ENCODE measurements at regions not wholly inside any gene's neighbourhood (a gene's known extent, or its start where the extent isn't known, plus 50 kb on each side); places are given as distances from the start of the nearest gene placed in this dataset.

- H2AFZ ChIP-seq (ENCODE audit: control insufficient read depth, low read length): no peak overlapping the region
- H3K27me3 ChIP-seq (ENCODE audit: control insufficient read depth, extremely low read depth, insufficient read depth, low read length): no peaks in the 10 kb centered on the region
- no peaks in the 10 kb centered on the region for H3K36me3 ChIP-seq (ENCODE audit: control insufficient read depth in 2 of 2, extremely low read depth in 1 of 2, insufficient read depth in 2 of 2, low read length in 2 of 2)
- H3K9ac ChIP-seq (ENCODE audit: control insufficient read depth, extremely low read depth, insufficient read depth, low read length): no peak overlapping the region
- TF ChIP-seq EZH2 (IDR thresholded peaks at IDR 0.05; ENCODE audit: low read length) (no peak), CTCF (optimal IDR thresholded peaks at IDR 0.05 in 1 of 3, IDR thresholded peaks at IDR 0.05 in 1 of 3, conservative IDR thresholded peaks at IDR 0.05 in 1 of 3; ENCODE audit: extremely low read depth in 1 of 3, insufficient read depth in 2 of 3, low read length in 3 of 3) (no peak)
- FAIRE-seq (no peak), DNase-seq (ENCODE audit: low read depth, low spot score) (no peak)
- H3K79me2 ChIP-seq (ENCODE audit: control insufficient read depth, insufficient read depth, low read length): no peaks in the 10 kb centered on the region
- no peaks in the 10 kb centered on the region for H3K9me3 ChIP-seq (ENCODE audit: control insufficient read depth, low read depth, low read length)
- no peaks in the 10 kb centered on the region for H4K20me1 ChIP-seq (ENCODE audit: control insufficient read depth, extremely low read depth, insufficient read depth, low read length)
- no peak overlapping the region for H3K4me2 ChIP-seq (ENCODE audit: control insufficient read depth, extremely low read depth, insufficient read depth, low read depth, low read length)
- H3K4me1 ChIP-seq (ENCODE audit: control insufficient read depth, extremely low read depth, insufficient read depth, low read length): no peaks in the 10 kb centered on the region
- H3K9me1 ChIP-seq (ENCODE audit: control insufficient read depth, extremely low read depth, insufficient read depth, low read length): no peaks in the 10 kb centered on the region
- dilution Hi-C loops (cut with MboI; ENCODE audit: extremely low pct_ligation_motif_present, low sequenced_read_pairs): no loop called here
- H3K27ac ChIP-seq (ENCODE audit: control insufficient read depth, insufficient read depth, low read length): no peak overlapping the region
- H3K4me3 ChIP-seq (ENCODE audit: control insufficient read depth in 2 of 3, extremely low read depth in 1 of 3, insufficient read depth in 2 of 3, low read depth in 1 of 3, low read length in 3 of 3): no peak overlapping the region
These were observed 69.9 kb upstream of the SHANK2 start for GRCh38 chr11:71322192-71322735.

- no peaks in the 10 kb centered on the region for H3K79me2 ChIP-seq (ENCODE audit: control insufficient read depth, insufficient read depth, low read length)
- no peak overlapping the region for H2AFZ ChIP-seq (ENCODE audit: control insufficient read depth, low read length)
- H3K4me3 ChIP-seq (ENCODE audit: control insufficient read depth in 2 of 3, extremely low read depth in 1 of 3, insufficient read depth in 2 of 3, low read depth in 1 of 3, low read length in 3 of 3): no peak overlapping the region
- no peaks in the 10 kb centered on the region for H3K36me3 ChIP-seq (ENCODE audit: control insufficient read depth in 2 of 2, extremely low read depth in 1 of 2, insufficient read depth in 2 of 2, low read length in 2 of 2)
- H3K9ac ChIP-seq (ENCODE audit: control insufficient read depth, extremely low read depth, insufficient read depth, low read length): no peak overlapping the region
- no peaks in the 10 kb centered on the region for H3K27me3 ChIP-seq (ENCODE audit: control insufficient read depth, extremely low read depth, insufficient read depth, low read length)
- DNase-seq (ENCODE audit: low read depth, low spot score) (no peak), FAIRE-seq (no peak)
- no peaks in the 10 kb centered on the region for H3K9me1 ChIP-seq (ENCODE audit: control insufficient read depth, extremely low read depth, insufficient read depth, low read length)
- no peak overlapping the region for H3K27ac ChIP-seq (ENCODE audit: control insufficient read depth, insufficient read depth, low read length)
- TF ChIP-seq EZH2 (IDR thresholded peaks at IDR 0.05; ENCODE audit: low read length) (no peak), CTCF (optimal IDR thresholded peaks at IDR 0.05 in 1 of 3, IDR thresholded peaks at IDR 0.05 in 1 of 3, conservative IDR thresholded peaks at IDR 0.05 in 1 of 3; ENCODE audit: extremely low read depth in 1 of 3, insufficient read depth in 2 of 3, low read length in 3 of 3) (no peak)
- H4K20me1 ChIP-seq (ENCODE audit: control insufficient read depth, extremely low read depth, insufficient read depth, low read length): no peaks in the 10 kb centered on the region
- no peaks in the 10 kb centered on the region for H3K9me3 ChIP-seq (ENCODE audit: control insufficient read depth, low read depth, low read length)
- H3K4me1 ChIP-seq (ENCODE audit: control insufficient read depth, extremely low read depth, insufficient read depth, low read length): no peaks in the 10 kb centered on the region
- H3K4me2 ChIP-seq (ENCODE audit: control insufficient read depth, extremely low read depth, insufficient read depth, low read depth, low read length): no peak overlapping the region
- dilution Hi-C loops (cut with MboI; ENCODE audit: extremely low pct_ligation_motif_present, low sequenced_read_pairs): no loop called here
These were observed 69.2 kb upstream of the SHANK2 start for GRCh38 chr11:71321433-71322191.
